ENCODE measurements at regions not wholly inside any gene's neighbourhood (a gene's known extent, or its start where the extent isn't known, plus 50 kb on each side); places are given as distances from the start of the nearest gene placed in this dataset.

DNA sequence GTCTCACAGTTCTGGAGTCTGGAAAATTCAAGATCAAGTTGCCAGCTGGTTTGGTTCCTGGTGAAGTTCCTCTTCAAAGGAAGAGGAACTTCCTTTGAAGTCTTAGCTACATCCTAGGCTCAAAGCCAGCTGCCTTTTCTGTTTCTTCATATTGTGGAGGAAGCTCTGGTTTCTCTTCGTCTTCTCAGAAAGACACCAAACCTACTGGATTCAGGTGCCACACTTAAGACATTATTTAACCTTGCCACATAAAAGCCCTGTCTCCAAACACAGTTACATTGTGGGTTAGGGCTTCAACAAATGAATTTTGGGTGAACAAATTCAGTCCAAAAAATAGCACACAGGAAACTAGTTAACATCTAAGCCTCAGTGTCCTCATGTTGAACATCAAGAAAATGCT is 1019.8 kb downstream of the GALC start:
- TF ChIP-seq, protein P1, sequence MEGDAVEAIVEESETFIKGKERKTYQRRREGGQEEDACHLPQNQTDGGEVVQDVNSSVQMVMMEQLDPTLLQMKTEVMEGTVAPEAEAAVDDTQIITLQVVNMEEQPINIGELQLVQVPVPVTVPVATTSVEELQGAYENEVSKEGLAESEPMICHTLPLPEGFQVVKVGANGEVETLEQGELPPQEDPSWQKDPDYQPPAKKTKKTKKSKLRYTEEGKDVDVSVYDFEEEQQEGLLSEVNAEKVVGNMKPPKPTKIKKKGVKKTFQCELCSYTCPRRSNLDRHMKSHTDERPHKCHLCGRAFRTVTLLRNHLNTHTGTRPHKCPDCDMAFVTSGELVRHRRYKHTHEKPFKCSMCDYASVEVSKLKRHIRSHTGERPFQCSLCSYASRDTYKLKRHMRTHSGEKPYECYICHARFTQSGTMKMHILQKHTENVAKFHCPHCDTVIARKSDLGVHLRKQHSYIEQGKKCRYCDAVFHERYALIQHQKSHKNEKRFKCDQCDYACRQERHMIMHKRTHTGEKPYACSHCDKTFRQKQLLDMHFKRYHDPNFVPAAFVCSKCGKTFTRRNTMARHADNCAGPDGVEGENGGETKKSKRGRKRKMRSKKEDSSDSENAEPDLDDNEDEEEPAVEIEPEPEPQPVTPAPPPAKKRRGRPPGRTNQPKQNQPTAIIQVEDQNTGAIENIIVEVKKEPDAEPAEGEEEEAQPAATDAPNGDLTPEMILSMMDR (IDR thresholded peaks at IDR 0.05; ENCODE audit: low read depth, low read length, poor library complexity, severe bottlenecking): no peak
- no peak for TF ChIP-seq EZH2phosphoT487 (IDR thresholded peaks at IDR 0.05; ENCODE audit: borderline replicate concordance, low read length)
